Suprapubic skin (tissue), 3 donors: ENCODE measurements at regions not wholly inside any gene's neighbourhood (a gene's known extent, or its start where the extent isn't known, plus 50 kb on each side); places are given as distances from the start of the nearest gene placed in this dataset.

ENCODE experiments used
- CTCF ChIP-seq, 2 donors: fragments of 200-600 bp in 1 of 2; fragments of 450-650 bp in 1 of 2; sonication (generic) in 1 of 2; IDR thresholded peaks; one replicate each; pipeline ENCODE4 v1.5.1; 2016 to 2019; ENCODE audit warnings: antibody characterized with exemption in 2 of 2, mild to moderate bottlenecking in 1 of 2, moderate library complexity in 1 of 2
- EP300 ChIP-seq: sonication (generic); formaldehyde crosslinking; IDR thresholded peaks from one replicate; pipeline ENCODE4 v1.6.1; 2017; ENCODE audit warnings: antibody characterized with exemption

GRCh38 chr22:48169227-48169626, 1406.8 kb downstream of the TBC1D22A start:
- TF ChIP-seq CTCF (IDR thresholded peaks at IDR 0.05) (no peak), EP300 (no peak)
